Right forelimb (tissue), 1 donor: ENCODE measurements at regions not wholly inside any gene's neighbourhood (a gene's known extent, or its start where the extent isn't known, plus 50 kb on each side); places are given as distances from the start of the nearest gene placed in this dataset.

Source experiments
- DNase-seq: peaks from one replicate; pipeline ENCODE4 v3.0.0-alpha.2; 2018

GRCh38 chr3:22236490-22237270 is 485.7 kb upstream of the ZNF385D start:
- DNase-seq, result no peak

- no peak for DNase-seq
These were observed 488.0 kb upstream of the ZNF385D start for GRCh38 chr3:22239011-22239410.

- DNase-seq, result no peak
These were observed 490.1 kb upstream of the ZNF385D start for GRCh38 chr3:22241110-22241509.

GRCh38 chr3:22244761-22245521 is 493.9 kb upstream of the ZNF385D start:
- DNase-seq, result peak; percentile 74

GRCh38 chr3:22245811-22246583 is 495.0 kb upstream of the ZNF385D start:
- no peak for DNase-seq

GRCh38 chr3:22249658-22250057 is 498.6 kb upstream of the ZNF385D start:
- no peak for DNase-seq

- DNase-seq, result no peak
These were observed 506.2 kb upstream of the ZNF385D start for GRCh38 chr3:22257252-22257651.

GRCh38 chr3:22262386-22262785 is 511.4 kb upstream of the ZNF385D start:
- no peak for DNase-seq

- no peak for DNase-seq
These were observed 512.0 kb upstream of the ZNF385D start for GRCh38 chr3:22263042-22263441.

- DNase-seq, result no peak
These were observed 514.4 kb upstream of the ZNF385D start for GRCh38 chr3:22265403-22265802.

- peak; percentile 55 for DNase-seq
These were observed 518.8 kb upstream of the ZNF385D start for GRCh38 chr3:22269831-22270230.

GRCh38 chr3:22276351-22276750 is 525.3 kb upstream of the ZNF385D start:
- no peak for DNase-seq

GRCh38 chr3:22284559-22284958 is 533.5 kb upstream of the ZNF385D start:
- no peak for DNase-seq

- no peak for DNase-seq
These were observed 537.7 kb upstream of the ZNF385D start for GRCh38 chr3:22288756-22289155.

- no peak for DNase-seq
These were observed 541.7 kb upstream of the ZNF385D start for GRCh38 chr3:22292681-22293080.

GRCh38 chr3:22296601-22297000 is 545.6 kb upstream of the ZNF385D start:
- DNase-seq, result no peak

GRCh38 chr3:22297436-22297835 is 546.4 kb upstream of the ZNF385D start:
- DNase-seq, result no peak

GRCh38 chr3:22306454-22306853 is 555.4 kb upstream of the ZNF385D start:
- DNase-seq, result no peak

- DNase-seq, result no peak
These were observed 557.9 kb upstream of the ZNF385D start for GRCh38 chr3:22308871-22309270.

- DNase-seq, result no peak
These were observed 564.9 kb upstream of the ZNF385D start for GRCh38 chr3:22315925-22316324.

- no peak for DNase-seq
These were observed 567.3 kb upstream of the ZNF385D start for GRCh38 chr3:22318325-22318724.

GRCh38 chr3:22319446-22319845 is 568.4 kb upstream of the ZNF385D start:
- no peak for DNase-seq

- DNase-seq, result no peak
These were observed 571.9 kb upstream of the ZNF385D start for GRCh38 chr3:22322861-22323260.

GRCh38 chr3:22326305-22326704 is 575.3 kb upstream of the ZNF385D start:
- no peak for DNase-seq
